Thyroid gland (tissue), 4 donors: ENCODE measurements at regions not wholly inside any gene's neighbourhood (a gene's known extent, or its start where the extent isn't known, plus 50 kb on each side); places are given as distances from the start of the nearest gene placed in this dataset.

Source experiments
- DNase-seq, 2 donors: peaks; one replicate each; pipeline ENCODE4 v3.0.0-alpha.2; 2019
- H3K27ac ChIP-seq, 3 donors: fragments of 200-600 bp; sonication (generic); 1 replicate in 2 of 3; 2 replicates in 1 of 3; pipeline ENCODE4 v1.5.1; 2016 to 2019; ENCODE audit warnings: mild to moderate bottlenecking in 1 of 3, moderate library complexity in 1 of 3
- H3K27me3 ChIP-seq: fragments of 200-600 bp; sonication (generic); one replicate; pipeline ENCODE4 v1.5.1; 2019
- H3K36me3 ChIP-seq, 2 donors: fragments of 200-600 bp; sonication (generic); one replicate each; pipeline ENCODE4 v1.5.1; 2016 to 2019
- H3K4me1 ChIP-seq, 2 donors: fragments of 200-600 bp; sonication (generic); one replicate each; pipeline ENCODE4 v1.5.1; 2017 to 2019
- H3K4me3 ChIP-seq, 3 donors: fragments of 200-600 bp; sonication (generic); replicated peaks in 1 of 3; 1 replicate in 2 of 3; 2 replicates in 1 of 3; pipeline ENCODE4 v1.5.1; 2016; ENCODE audit warnings: mild to moderate bottlenecking in 1 of 3
- H3K9me3 ChIP-seq: fragments of 200-600 bp; sonication (generic); one replicate; pipeline ENCODE4 v1.5.1; 2017
- POLR2A ChIP-seq, 2 donors: fragments of 450-650 bp; IDR thresholded peaks; one replicate each; pipeline ENCODE4 v1.6.1; 2017; ENCODE audit warnings: antibody characterized with exemption in 2 of 2, mild to moderate bottlenecking in 2 of 2, moderate library complexity in 1 of 2
- WGBS, 2 donors: methylation state at CpG; one replicate each; pipeline ENCODE4 v1.1.5; 2017; 5-methylcytosine and 5-hydroxymethylcytosine counted together
- intact Hi-C: fragments of 100-400 bp; cut with DNase I; formaldehyde crosslinking; loops from one replicate; pipeline ENCODE4 v1.15.1; 2023
- TF ChIP-seq, protein P1 (sequence below), 6 experiments: fragments of 200-600 bp in 3 of 6; fragments of 450-650 bp in 3 of 6; sonication (generic) in 3 of 6; IDR thresholded peaks; one replicate each; pipeline ENCODE4 v1.5.1; 2016 to 2019; ENCODE audit warnings: antibody characterized with exemption in 6 of 6, mild to moderate bottlenecking in 2 of 6, inconsistent platforms in 1 of 6, moderate library complexity in 1 of 6

DNA sequence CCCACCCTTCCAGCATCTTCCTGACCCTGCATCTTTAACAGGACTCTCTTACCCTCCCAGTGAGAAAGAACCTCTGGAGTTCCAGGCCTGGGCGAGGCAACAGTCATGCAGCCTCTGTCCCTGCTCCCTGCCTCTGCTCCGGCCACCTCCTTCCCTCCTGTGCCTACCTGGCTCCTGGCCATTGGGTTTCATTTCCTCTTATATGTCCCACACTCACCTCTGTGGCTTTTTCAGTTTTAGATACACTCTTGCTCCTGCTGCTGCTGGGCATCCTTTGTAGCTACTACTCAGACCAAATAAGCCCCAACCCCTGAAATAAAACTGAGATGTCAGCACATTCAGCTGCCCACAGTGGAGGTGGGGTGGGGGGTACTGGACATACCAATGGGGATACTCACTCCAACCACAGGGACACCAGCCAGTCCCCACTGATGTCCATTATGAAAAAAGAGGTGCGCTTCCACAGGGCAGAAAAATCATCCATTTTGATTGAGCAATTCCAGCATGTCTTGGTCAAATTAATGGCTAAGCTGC lies 99.1 kb upstream of the NRXN3 start:
- TF ChIP-seq, protein P1, sequence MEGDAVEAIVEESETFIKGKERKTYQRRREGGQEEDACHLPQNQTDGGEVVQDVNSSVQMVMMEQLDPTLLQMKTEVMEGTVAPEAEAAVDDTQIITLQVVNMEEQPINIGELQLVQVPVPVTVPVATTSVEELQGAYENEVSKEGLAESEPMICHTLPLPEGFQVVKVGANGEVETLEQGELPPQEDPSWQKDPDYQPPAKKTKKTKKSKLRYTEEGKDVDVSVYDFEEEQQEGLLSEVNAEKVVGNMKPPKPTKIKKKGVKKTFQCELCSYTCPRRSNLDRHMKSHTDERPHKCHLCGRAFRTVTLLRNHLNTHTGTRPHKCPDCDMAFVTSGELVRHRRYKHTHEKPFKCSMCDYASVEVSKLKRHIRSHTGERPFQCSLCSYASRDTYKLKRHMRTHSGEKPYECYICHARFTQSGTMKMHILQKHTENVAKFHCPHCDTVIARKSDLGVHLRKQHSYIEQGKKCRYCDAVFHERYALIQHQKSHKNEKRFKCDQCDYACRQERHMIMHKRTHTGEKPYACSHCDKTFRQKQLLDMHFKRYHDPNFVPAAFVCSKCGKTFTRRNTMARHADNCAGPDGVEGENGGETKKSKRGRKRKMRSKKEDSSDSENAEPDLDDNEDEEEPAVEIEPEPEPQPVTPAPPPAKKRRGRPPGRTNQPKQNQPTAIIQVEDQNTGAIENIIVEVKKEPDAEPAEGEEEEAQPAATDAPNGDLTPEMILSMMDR (IDR thresholded peaks at IDR 0.05) = no peak
- TF ChIP-seq POLR2A (IDR thresholded peaks at IDR 0.05) = no peak
- intact Hi-C loops = no loop called here
- H3K4me3 ChIP-seq = no peak overlapping the region
- WGBS, 2 donors = 84 to 90% methylated on average over 3 of the region's 3 CpGs
- H3K36me3 ChIP-seq = no peaks in the 10 kb centered on the region
- H3K27me3 ChIP-seq = no peaks in the 10 kb centered on the region
- no peaks in the 10 kb centered on the region for H3K4me1 ChIP-seq
- H3K9me3 ChIP-seq = no peaks in the 10 kb centered on the region
- no peak for DNase-seq
- H3K27ac ChIP-seq = no peak overlapping the region

DNA sequence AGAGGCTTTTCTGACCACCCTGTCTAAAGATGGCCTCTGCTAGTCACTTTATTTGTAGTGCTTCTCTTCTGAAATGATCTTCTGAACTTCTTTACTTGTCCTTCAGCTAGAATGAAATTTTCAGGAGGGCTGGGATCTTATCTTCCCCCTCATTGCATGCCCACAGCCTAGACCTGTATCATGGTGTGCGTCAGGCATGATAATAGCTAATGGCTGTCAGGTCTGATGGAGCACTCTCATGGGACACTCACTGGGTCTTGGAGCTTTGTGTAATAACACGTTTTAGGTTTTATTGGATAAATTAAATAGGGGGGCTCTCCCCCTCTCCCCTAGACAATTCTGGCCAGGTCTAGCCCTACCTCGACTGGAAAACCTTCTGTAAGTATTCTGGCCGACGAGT lies 97.1 kb upstream of the NRXN3 start:
- no peak for DNase-seq
- no peak for TF ChIP-seq POLR2A (IDR thresholded peaks at IDR 0.05)
- TF ChIP-seq, protein P1 (IDR thresholded peaks at IDR 0.05) = no peak
- H3K4me3 ChIP-seq = no peak overlapping the region
- no peaks in the 10 kb centered on the region for H3K36me3 ChIP-seq
- 78 to 84% methylated on average over 5 of the region's 5 CpGs for WGBS, 2 donors
- intact Hi-C loops = no loop called here
- no peaks in the 10 kb centered on the region for H3K27me3 ChIP-seq
- H3K9me3 ChIP-seq = no peaks in the 10 kb centered on the region
- H3K4me1 ChIP-seq = no peaks in the 10 kb centered on the region
- H3K27ac ChIP-seq = no peak overlapping the region

DNA sequence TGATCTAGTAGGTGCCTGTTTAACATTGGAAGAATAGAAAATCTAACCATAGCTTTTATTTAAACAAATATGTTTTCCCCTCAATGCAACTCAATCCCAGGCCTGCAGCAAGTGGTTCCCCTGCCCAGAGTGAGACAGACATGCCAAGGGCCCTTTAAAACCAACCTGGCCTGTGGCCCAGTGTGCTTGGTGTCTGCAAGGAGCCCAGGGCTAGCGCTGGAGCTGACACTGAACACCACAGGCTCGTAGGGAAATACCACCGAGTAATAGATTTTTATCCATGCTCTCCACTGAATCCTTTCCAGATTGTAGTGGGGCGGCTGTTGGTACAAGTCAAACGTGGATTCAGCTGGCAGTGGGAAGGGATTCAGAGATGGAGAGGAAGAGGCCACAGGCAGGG lies 95.6 kb upstream of the NRXN3 start:
- Histone ChIP-seq H3K9me3 (no peaks in the 10 kb centered on the region), H3K36me3 (no peaks in the 10 kb centered on the region), H3K4me1 (no peaks in the 10 kb centered on the region), H3K4me3 (no peak overlapping the region), H3K27me3 (no peaks in the 10 kb centered on the region), H3K27ac (no peak overlapping the region)
- intact Hi-C loops = no loop called here
- peak; percentile 54 to 61 for DNase-seq
- TF ChIP-seq, protein P1 (IDR thresholded peaks at IDR 0.05) = no peak
- no peak for TF ChIP-seq POLR2A (IDR thresholded peaks at IDR 0.05)
- WGBS, 2 donors = 16 to 40% methylated on average over 5 of the region's 5 CpGs

DNA sequence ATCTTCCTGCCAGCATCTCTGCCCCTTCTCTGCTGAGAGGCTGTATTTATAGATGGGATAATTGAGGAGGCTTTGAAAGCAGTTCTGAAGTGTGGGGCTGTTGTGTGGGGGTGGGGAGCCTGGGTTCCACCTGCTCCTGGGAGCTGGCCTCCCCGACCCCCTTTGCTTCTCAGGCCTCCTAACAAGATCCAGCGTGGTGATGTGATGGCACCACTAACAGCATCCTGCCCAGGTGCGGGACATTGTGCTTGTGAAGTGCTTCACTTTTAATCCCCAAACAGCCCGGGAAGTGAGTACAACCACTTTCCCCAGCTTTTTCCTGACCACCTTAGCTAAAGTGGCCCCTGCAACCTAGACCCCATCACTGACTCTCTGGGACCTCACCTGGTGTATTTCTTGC lies 95.1 kb upstream of the NRXN3 start:
- intact Hi-C loops = no loop called here

DNA sequence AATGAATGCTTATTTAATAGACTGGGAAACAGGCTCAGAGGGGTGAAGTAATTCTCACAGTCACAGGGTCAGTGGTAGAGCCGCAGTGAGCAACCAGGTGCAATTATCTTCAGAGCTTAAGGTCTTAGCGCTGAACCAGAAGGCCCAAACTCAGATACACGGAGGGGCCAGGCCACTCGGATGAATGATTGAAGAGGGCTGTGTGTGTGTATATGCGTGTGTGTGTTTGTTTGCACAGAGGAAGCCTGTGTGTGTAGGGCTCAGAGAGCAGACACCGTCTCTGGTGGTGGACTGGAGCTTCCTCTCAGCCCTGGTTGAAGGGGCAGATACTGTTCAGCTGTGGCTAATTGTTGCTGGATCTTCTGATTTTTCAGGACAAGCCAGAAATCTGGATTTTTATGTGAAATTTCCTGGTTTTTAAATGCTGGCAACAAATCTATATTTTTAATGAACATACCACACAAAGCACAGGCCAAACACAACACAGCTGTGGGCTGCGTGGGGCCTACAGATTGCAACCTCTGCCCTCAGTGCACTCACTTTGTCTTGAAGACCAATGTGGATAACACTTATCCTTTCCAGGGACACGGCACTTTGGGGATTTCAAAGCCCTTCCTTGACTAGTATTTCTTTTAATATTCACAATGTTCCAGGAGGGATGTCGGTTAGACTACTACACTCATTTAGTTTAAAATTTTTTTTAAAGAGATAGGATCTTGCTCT lies 94.5 kb upstream of the NRXN3 start:
- Histone ChIP-seq H3K36me3 (no peaks in the 10 kb centered on the region), H3K4me3 (no peak overlapping the region), H3K4me1 (no peaks in the 10 kb centered on the region), H3K9me3 (no peaks in the 10 kb centered on the region), H3K27me3 (no peaks in the 10 kb centered on the region), H3K27ac (no peak overlapping the region)
- intact Hi-C loops = no loop called here
- TF ChIP-seq, protein P1 (IDR thresholded peaks at IDR 0.05) = no peak
- TF ChIP-seq POLR2A (IDR thresholded peaks at IDR 0.05) = no peak
- DNase-seq = no peak
- 69 to 74% methylated on average over 9 of the region's 9 CpGs for WGBS, 2 donors

More for the DNA sequence above, 95.1 kb upstream of the NRXN3 start:
- DNase-seq = no peak
- WGBS, 2 donors = 78 to 80% methylated on average over 4 of the region's 4 CpGs
- H3K4me3 ChIP-seq = no peak overlapping the region
- no peaks in the 10 kb centered on the region for H3K36me3 ChIP-seq
- no peaks in the 10 kb centered on the region for H3K9me3 ChIP-seq
- H3K27me3 ChIP-seq = no peaks in the 10 kb centered on the region
- no peak overlapping the region for H3K27ac ChIP-seq
- no peaks in the 10 kb centered on the region for H3K4me1 ChIP-seq
- TF ChIP-seq, protein P1 (IDR thresholded peaks at IDR 0.05) = no peak
- TF ChIP-seq POLR2A (IDR thresholded peaks at IDR 0.05) = no peak
